ENCODE measurements at regions not wholly inside any gene's neighbourhood (a gene's known extent, or its start where the extent isn't known, plus 50 kb on each side); places are given as distances from the start of the nearest gene placed in this dataset.

GRCh38 chr15:38818157-38818790 lies 253.7 kb upstream of the RASGRP1 start:
- TF ChIP-seq CTCF (IDR thresholded peaks at IDR 0.05; ENCODE audit: poor library complexity, severe bottlenecking), result no peak
- no peak for TF ChIP-seq EZH2 (IDR thresholded peaks at IDR 0.05; ENCODE audit: borderline replicate concordance, insufficient read depth, low read length, poor library complexity, severe bottlenecking)
- no peak for TF ChIP-seq REST (IDR thresholded peaks at IDR 0.05; ENCODE audit: borderline replicate concordance)
